ENCODE measurements at regions not wholly inside any gene's neighbourhood (a gene's known extent, or its start where the extent isn't known, plus 50 kb on each side); places are given as distances from the start of the nearest gene placed in this dataset.

DNA sequence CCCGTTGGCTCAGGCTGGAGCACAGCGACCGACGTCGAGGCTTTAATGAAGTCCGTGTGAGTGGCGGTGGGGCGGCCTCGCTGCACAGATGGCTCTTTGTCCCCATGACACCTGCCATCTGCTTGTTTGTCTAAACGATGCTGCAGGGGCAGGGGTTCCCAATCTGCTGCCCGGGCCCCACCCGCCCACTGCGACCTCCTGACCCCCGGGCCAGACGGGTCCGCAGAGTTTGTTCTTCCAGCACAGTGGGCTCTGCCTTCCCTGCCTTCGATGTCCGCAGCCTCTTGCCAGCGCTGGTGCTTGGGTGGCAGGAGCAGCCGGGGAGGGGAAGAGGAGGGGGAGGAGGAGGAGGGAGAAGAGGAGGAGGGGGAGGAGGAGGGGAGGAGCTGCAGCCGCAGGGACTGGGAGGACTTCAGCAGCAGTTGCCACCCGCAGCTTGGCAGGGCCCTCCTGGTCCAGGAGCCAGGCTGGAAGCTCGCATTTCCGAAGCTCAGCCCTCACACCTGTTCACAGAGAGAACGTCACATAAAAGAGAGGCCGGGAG, 210.0 kb downstream of the DLL1 start:
- TF ChIP-seq JUN (IDR thresholded peaks at IDR 0.05; ENCODE audit: borderline replicate concordance, insufficient read depth, insufficient read length, low read depth) = no peak
- TF ChIP-seq, protein P1, sequence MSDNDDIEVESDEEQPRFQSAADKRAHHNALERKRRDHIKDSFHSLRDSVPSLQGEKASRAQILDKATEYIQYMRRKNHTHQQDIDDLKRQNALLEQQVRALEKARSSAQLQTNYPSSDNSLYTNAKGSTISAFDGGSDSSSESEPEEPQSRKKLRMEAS (IDR thresholded peaks at IDR 0.05; ENCODE audit: insufficient read depth, insufficient read length) = no peak
